ENCODE measurements at regions not wholly inside any gene's neighbourhood (a gene's known extent, or its start where the extent isn't known, plus 50 kb on each side); places are given as distances from the start of the nearest gene placed in this dataset.
"Not testable (repeated sequence)": the region's sequence is repeated elsewhere in the genome, so short reads cannot be mapped to it uniquely, and the experiment has no call there.

DNA sequence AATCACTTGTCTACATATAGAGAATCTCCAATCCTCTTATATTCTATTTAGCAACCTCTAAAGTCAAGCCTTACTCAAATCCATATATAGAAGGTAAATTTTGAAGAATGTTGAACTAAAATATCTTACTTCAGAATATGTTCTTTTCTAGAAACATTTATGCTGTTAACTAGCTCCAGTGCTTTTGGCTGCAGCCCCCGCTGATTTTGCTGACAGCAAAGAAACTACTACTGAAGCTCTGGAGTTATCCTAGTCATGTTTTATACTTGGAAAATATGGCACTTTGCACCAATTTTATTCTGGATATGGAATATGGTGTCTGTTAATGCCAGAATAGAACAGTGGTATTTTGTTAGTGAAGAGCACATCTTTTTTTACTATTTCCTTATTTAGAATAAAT is 212.4 kb upstream of the FSIP2 start:
- DNase-seq, result no peak

- no peak for DNase-seq
These were observed 206.9 kb upstream of the FSIP2 start for GRCh38 chr2:185531721-185532120.

DNA sequence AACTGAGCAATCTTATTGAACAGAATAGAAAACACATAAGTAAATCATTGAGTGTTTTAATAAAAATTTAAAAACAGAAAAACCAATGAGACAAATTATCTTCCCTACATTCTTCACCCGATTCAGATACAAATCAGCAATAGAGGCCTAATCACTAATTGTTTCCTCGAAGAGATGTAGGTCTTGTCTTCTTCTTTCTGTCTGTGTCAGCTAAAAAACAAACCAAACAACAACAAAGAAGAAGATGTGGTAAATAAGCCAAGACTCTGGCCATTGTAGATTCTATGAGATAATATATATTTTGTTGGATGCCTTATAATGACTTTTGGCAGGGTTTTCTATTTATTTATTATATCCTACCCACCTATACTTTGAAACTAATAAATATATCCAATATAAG is 200.9 kb upstream of the FSIP2 start:
- DNase-seq, result no peak

GRCh38 chr2:185567196-185567595 is 171.4 kb upstream of the FSIP2 start:
- no peak for DNase-seq

DNA sequence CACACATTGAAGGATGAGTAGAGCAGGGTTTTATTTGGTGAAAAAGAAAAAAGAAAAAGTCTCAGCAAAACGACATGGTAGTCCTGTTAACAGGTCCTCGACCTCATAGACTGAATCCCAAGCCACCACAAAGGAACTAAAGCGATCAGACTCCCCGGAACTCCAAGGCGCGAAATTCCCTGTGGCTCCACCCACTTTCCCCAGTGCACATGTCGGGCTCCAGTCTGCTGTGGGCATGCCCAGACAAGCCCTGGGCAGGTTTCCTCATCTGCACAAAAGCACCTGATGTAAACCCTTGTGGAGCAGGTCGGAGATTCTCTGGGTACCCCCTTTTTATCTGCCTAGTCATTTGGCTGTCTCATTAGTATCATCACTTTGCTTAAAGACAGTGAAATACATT is 170.7 kb upstream of the FSIP2 start:
- no peak for DNase-seq

- DNase-seq, result no peak
These were observed 160.3 kb upstream of the FSIP2 start for GRCh38 chr2:185578322-185578721.

DNA sequence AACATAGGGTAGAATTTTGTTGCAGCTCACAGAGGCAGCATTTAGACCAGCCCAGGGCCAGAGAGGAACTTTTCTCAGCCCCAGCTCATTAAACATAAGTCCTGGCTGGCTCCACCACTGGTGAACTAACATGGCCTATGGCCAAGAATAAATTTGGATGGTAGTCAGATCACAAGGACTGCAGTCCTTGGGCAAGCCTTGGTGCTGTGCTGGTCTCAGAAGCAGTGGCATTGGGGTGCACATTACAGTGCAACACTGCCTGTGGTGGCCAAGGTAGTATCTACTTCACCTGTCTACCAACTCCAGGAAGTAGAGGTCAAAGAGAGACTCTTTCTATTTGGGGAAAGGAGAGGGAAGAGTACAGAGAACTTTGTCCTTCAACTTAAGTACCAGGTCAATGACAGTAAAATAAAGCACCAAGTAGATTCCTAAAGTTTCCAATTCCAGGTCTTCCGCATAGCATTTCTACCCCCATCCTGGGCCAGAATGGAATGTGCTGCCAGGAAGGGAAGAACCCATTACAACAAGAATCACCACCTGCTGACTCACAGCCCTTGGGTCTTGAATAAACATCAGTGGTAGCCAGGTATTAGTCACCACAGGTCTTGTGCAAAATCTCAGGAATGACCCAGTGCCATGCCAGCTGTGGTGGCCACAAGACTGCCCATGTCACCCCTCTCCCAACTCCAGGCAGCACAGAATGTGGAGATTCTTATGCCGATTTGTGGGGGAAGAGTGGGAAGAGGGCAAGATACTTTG is 155.4 kb upstream of the FSIP2 start:
- no peak for DNase-seq

GRCh38 chr2:185585165-185585564 is 153.4 kb upstream of the FSIP2 start:
- DNase-seq, result not testable (repeated sequence)

DNA sequence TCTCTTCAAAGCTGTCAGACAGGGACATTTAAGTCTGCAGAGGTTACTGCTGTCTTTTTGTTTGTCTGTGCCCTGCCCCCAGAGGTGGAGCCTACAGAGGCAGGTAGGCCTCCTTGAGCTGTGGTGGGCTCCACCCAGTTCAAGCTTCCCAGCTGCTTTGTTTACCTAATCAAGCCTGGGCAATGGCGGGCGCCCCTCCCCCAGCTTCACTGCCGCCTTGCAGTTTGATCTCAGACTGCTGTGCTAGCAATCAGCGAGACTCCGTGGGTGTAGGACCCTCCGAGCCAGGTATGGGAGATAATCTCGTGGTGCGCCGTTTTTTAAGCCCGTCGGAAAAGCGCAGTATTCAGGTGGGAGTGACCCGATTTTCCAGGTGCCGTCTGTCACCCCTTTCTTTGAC is 147.3 kb upstream of the FSIP2 start:
- not testable (repeated sequence) for DNase-seq

DNA sequence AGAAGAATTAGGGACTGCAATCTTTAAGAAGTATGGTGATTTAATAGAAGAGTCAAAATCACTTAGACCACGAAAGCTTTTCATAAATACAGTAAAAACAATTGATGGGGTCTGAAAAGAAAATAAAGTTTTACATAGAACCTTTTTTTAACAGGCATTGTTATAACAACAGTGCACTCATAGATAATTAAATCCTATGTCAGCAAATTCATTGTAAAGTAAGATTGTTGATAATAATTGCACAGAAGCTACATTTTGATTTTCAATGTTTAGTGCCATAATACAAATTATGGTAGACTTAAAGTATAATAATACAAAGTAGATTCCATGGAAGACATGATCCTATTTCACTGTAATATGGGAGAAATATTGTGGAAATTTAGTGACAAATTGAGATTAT is 130.7 kb upstream of the FSIP2 start:
- DNase-seq, result no peak

DNA sequence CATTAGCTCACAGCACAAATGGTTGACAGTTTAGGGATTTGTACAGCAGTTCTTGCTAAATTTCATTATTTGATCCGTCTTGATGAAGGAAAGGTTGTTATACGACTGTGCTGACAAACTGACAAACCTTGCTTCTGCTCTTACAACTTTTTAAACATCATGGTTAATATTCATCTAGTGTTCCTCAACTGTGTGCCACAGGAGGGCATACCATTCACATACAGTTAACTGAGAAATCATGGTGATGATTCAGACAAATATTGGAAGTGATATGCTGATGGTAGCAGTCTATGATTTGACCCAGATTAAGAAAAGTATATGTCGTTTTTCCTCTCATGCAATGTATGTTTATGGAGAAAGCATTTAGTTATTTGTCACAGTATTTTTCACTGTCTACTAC is 129.8 kb upstream of the FSIP2 start:
- no peak for DNase-seq

GRCh38 chr2:185610301-185610700 is 128.3 kb upstream of the FSIP2 start:
- DNase-seq, result no peak

GRCh38 chr2:185618625-185619024 is 120.0 kb upstream of the FSIP2 start:
- no peak for DNase-seq

- DNase-seq, result no peak
These were observed 113.0 kb upstream of the FSIP2 start for GRCh38 chr2:185625604-185626003.

DNA sequence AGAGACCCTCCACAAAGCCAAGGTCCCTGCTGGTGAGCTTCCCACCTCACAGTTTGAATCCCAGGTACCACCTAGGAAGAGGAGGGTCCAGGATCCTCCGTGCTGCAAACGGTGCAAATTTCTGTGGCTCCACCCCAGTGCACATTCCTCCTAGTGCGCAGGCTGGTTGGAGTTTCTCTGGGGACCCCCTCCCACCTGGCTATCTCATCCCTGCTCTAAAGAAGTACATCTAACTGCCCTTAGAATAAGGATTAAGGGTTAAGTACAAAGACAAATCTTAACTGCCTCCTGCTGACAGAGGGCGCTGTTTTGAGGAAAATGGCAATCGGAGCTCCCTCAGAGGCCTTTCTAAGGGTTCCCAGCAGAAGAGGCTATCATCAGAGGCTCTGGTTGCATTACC is 109.6 kb upstream of the FSIP2 start:
- no peak for DNase-seq

DNA sequence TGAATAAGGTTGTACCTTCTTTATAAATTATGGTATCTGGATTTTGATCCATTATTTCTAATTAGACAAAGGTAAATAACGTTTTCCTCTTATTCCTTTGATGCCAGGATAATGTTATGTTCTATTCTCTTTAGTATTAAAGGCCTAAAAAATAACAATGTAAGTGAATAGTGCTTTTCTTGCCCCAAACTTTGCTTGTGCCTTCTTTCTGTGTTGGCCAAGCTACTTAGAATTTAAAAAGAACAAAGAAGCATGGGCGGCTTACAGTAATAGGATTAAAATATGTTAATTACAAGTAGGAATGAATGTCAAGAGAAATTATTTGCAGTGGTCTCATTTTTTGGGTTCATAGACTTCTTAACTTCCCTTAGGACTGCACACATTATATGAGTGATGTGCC is 105.0 kb upstream of the FSIP2 start:
- no peak for DNase-seq

DNA sequence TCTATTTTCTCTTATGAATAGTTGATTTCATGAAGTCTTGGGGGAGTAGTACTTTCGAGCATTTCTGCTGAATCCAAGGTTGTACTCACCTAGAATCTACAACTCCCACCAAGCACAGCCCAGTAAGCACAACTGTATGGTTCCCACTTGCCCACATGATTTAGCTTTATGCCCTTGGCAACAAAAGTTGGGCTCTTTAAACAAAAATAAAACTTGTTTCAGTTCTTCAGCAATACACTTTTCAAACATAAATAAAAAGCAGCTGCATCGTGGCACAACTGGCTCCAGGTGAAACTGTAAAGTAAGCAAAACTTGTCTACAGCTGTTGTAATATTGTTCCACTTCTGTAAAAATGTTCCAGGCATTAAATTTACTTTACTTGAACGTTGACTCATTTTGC is 99.8 kb upstream of the FSIP2 start:
- no peak for DNase-seq

DNA sequence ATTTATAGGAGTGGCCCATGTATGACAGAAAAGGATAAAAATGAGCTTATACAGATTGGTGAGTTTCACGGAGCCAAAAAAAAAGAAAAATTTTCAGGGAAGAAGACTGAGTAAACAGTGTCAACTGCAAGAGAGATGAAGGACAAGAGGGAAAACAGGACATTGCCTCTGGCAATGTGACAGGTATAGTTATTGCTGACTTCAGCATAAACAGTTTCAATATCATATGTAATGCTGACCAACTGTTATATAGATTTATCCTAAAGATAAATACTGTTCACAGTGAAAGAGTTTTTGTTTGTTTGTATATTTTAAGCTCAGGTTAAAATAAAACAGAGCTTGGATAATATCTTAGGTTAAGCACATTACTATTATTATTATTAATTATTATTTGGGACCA is 98.0 kb upstream of the FSIP2 start:
- no peak for DNase-seq

DNA sequence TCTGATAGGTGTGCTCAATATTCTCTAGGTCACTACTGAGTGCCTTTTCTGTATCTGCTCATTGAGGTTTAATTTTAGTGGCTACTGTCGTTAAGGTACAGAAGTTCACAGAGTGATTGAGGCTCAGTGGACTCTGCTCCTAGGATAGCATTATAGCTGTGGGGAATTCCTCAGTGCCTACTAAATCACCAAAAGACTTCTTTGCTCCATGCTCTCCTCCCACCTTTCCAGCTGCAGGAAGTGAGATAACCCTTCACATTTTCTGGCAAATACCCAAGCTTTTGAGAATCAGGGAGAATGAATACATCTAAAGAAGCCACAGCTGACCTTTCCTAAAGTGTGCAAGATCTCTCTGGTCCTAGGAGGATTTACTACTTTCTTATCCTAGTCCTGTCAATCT is 95.2 kb upstream of the FSIP2 start:
- DNase-seq, result peak; percentile 48

GRCh38 chr2:185644828-185645227 is 93.8 kb upstream of the FSIP2 start:
- no peak for DNase-seq

GRCh38 chr2:185645529-185645928 is 93.1 kb upstream of the FSIP2 start:
- DNase-seq, result no peak

GRCh38 chr2:185658750-185659149 is 79.9 kb upstream of the FSIP2 start:
- DNase-seq, result no peak

- no peak for DNase-seq
These were observed 74.8 kb upstream of the FSIP2 start for GRCh38 chr2:185663811-185664210.

- no peak for DNase-seq
These were observed 74.2 kb upstream of the FSIP2 start for GRCh38 chr2:185664384-185664783.

DNA sequence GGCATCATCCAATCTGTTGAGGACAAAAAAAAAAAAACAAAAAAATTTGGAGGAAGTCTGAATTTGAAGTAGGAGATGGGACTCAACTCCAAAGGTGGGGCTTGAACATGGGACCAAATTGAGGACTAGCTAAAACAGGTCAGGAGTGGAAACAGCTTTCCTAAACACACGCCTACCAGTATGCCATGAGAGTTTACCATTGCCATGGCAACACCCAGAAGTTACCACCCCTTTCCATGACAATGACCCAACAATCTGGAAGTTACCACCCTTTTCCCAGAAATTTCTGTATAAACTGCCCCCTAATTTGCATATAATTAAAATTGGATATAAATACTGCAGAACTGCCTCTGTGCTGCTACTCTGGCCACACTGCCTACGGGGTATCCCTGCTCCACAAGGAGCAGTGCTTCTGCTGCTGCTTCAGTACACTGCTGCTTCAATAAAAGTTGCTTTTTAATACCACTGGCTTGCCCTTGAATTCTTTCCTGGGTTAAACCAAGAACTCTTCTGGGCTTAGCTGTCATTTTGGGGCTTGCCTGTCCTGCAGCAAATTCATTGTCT is 73.3 kb upstream of the FSIP2 start:
- DNase-seq, result no peak
